ENCODE measurements at regions not wholly inside any gene's neighbourhood (a gene's known extent, or its start where the extent isn't known, plus 50 kb on each side); places are given as distances from the start of the nearest gene placed in this dataset.
"Not testable (repeated sequence)": the region's sequence is repeated elsewhere in the genome, so short reads cannot be mapped to it uniquely, and the experiment has no call there.

- TF ChIP-seq CTCF (IDR thresholded peaks at IDR 0.05; ENCODE audit: low read depth, low read length, poor library complexity, severe bottlenecking); EZH2phosphoT487 (IDR thresholded peaks at IDR 0.05; ENCODE audit: borderline replicate concordance, low read length): not testable (repeated sequence)
Measured at GRCh38 chr1:94348386-94348785, 69.8 kb upstream of the ABCD3 start.

Data from DOHH2 (cell line).